BJ (cell line): ENCODE measurements at regions not wholly inside any gene's neighbourhood (a gene's known extent, or its start where the extent isn't known, plus 50 kb on each side); places are given as distances from the start of the nearest gene placed in this dataset.

Source experiments
- CTCF ChIA-PET: fragments of 350-600 bp; formaldehyde crosslinking; extraction: SDS; loops from one replicate; lab custom pipeline; 2021; ENCODE audit warnings: antibody characterized with exemption, inconsistent platforms; lab: Yijun Ruan, JAX
- POLR2A ChIA-PET: fragments of 300-600 bp; sonication (Branson Sonifier 250); formaldehyde crosslinking; extraction: SDS; loops from one replicate; lab custom pipeline; 2021; ENCODE audit warnings: antibody characterized with exemption; lab: Charles Lee
- DNase-seq: peaks from one replicate; pipeline ENCODE4 v3.0.0-alpha.2; 2011; ENCODE audit warnings: low read depth
- H3K27me3 ChIP-seq: 2 replicates; pipeline ENCODE4 v1.6.0; 2011; ENCODE audit warnings: low read length; ENCODE audit not compliant: control insufficient read depth, insufficient read depth
- H3K36me3 ChIP-seq: 2 replicates; pipeline ENCODE4 v1.5.1; 2011; ENCODE audit warnings: low read length; ENCODE audit not compliant: control insufficient read depth, insufficient read depth
- H3K4me3 ChIP-seq: 2 replicates; pipeline ENCODE4 v1.5.1; 2011; ENCODE audit warnings: low read depth, mild to moderate bottlenecking, control low read depth, low read length
- TF ChIP-seq, protein P1 (sequence below): IDR thresholded peaks from 2 replicates; pipeline ENCODE4 v1.5.1; 2011; ENCODE audit warnings: low read depth, mild to moderate bottlenecking, control low read depth, inconsistent platforms, low read length, moderate library complexity; ENCODE audit not compliant: insufficient read depth

DNA sequence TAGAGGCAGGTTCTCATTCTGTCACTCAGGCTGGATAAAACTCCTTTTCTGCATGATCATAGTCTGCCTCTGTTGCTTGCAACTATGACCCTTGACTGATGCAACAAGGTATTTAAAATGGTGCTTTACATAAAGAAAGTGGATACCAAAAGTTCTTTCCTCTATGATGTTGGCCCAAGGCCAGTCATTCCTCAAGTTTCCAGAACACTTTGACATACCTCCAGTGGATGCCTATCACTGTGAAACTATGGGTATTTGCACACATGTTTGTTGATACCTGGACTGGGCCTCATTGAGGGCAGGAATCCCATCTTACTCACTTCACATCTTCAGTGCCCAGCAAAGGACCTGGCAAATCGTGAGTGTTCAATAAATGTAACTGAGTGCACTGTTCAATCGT, 159.0 kb upstream of the ZC3H12C start:
- TF ChIP-seq, protein P1, sequence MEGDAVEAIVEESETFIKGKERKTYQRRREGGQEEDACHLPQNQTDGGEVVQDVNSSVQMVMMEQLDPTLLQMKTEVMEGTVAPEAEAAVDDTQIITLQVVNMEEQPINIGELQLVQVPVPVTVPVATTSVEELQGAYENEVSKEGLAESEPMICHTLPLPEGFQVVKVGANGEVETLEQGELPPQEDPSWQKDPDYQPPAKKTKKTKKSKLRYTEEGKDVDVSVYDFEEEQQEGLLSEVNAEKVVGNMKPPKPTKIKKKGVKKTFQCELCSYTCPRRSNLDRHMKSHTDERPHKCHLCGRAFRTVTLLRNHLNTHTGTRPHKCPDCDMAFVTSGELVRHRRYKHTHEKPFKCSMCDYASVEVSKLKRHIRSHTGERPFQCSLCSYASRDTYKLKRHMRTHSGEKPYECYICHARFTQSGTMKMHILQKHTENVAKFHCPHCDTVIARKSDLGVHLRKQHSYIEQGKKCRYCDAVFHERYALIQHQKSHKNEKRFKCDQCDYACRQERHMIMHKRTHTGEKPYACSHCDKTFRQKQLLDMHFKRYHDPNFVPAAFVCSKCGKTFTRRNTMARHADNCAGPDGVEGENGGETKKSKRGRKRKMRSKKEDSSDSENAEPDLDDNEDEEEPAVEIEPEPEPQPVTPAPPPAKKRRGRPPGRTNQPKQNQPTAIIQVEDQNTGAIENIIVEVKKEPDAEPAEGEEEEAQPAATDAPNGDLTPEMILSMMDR: no peak
- CTCF ChIA-PET: interaction anchor here (0.7 kb wide), 1 partner anchor 661 kb away, joined by 3 read pairs; no protein-coding TSS in a partner anchor

DNA sequence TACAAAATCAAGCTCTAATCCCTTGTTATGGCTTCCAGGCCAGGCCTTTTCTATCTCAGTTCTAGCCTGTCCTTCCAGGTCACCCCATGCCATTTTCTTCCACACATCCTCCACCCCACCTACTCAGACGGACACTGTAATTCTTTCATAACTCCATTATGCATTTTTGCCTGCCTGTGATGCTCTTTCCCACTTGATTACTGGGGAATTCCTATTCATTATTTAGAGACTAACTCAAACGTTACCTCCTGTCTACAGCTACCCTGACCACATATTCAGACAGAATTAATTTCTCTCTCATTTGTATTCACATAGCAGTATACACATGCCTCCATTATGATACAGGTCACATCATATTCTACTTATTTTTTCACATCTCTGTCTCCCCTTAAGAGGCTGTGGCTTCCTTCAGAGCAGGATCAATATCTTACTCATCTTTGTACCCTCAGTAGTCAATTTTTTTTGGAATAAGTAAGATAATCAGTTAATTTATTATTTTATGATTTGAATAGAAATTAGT, 156.5 kb upstream of the ZC3H12C start:
- ChIA-PET POLR2A (no interaction called here), CTCF (no interaction called here)
- H3K27me3 ChIP-seq: no peaks in the 10 kb centered on the region
- H3K4me3 ChIP-seq: no peak overlapping the region
- no peaks in the 10 kb centered on the region for H3K36me3 ChIP-seq
- no peak for DNase-seq
- TF ChIP-seq, protein P1: no peak

More for the DNA sequence above, 159.0 kb upstream of the ZC3H12C start:
- no peaks in the 10 kb centered on the region for H3K36me3 ChIP-seq
- H3K27me3 ChIP-seq: no peaks in the 10 kb centered on the region; the same call in 1 of the 2 replicates
- no peak overlapping the region for H3K4me3 ChIP-seq
- POLR2A ChIA-PET: no interaction called here
- no peak for DNase-seq

DNA sequence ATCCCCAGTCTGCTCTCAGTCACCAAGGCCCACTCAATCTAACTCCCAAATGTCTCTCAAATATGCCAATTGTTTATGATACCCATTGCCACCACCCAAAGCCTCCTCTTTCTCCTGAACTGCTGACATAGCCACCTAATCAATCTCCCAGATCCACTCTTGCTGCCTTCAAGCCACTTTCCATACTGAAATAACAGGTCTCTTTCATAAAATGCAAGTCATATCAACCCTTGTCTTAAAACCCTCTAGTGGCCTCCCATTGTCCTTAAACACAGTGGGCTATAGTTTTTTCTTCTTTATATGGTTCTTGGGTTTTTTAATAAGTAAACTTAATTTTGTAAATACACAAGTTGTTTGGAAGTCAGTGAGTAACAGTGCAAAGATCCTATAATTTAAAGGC, 155.2 kb upstream of the ZC3H12C start:
- no peak overlapping the region for H3K4me3 ChIP-seq
- no peaks in the 10 kb centered on the region for H3K36me3 ChIP-seq
- ChIA-PET CTCF (no interaction called here), POLR2A (no interaction called here)
- no peak for DNase-seq
- TF ChIP-seq, protein P1: no peak
- no peaks in the 10 kb centered on the region for H3K27me3 ChIP-seq

DNA sequence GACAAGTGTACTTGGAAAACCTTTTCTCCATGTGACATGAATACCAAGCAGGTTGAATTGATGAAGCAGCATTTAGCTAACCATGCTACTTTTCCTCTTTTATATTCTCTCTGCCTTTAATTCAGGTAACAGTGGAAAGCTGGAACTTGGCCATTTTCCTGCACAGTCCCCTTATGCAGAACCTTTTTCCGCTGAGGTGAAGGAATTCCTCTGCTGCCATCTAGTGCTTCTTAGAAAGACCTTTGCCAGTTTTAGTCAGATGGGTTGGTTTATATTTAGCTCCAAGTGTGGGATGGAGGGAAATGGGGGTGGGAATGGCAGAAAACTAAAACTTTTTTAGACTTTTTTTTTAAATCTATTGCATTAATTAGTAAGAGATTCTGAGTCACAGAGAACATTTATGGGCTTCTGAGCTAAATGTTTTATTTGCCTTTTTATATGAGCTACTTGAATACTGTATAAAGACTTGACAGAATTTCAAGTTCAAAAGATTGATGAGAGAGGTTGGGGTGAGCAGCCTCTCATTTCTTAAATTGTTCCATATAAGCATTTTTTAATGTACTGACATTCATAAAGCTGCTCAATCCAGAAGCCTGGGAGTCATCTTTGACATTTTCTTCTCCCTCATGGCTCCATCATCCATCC, 153.9 kb upstream of the ZC3H12C start:
- CTCF ChIA-PET: interaction anchor here (0.7 to 3.1 kb wide), 7 partner anchors 74 to 1244 kb away, joined by 3 to 18 read pairs (median 5); no protein-coding TSS in a partner anchor
- TF ChIP-seq, protein P1: peak; percentile 56
- H3K27me3 ChIP-seq: no peaks in the 10 kb centered on the region
- no peaks in the 10 kb centered on the region for H3K36me3 ChIP-seq
- POLR2A ChIA-PET: no interaction called here
- peak; percentile 4 for DNase-seq
- H3K4me3 ChIP-seq: no peak overlapping the region

DNA sequence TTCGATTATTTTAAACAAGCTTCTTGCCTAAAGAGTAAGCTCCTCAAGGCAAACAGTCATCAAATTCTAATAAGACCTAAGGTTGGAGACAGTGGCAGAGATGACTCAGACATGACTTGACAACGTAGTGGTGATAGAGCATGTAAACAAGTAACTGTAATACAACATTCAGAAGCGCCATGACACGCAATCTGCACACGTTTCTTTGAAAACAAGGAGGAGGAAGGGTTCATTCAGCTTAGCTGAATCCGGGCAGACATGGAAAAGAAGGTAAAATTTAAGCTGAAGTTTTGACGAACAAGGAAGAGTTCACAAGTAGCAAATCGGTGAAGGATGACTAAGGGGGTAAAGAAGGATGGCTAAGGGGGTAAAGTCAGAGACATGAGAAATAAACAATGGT, 152.4 kb upstream of the ZC3H12C start:
- ChIA-PET CTCF (interaction anchor here (0.9 to 3.1 kb wide), 3 partner anchors 89 to 1243 kb away, joined by 3 to 18 read pairs (median 3); no protein-coding TSS in a partner anchor), POLR2A (interaction anchor here (0.6 kb wide), 1 partner anchor 20 kb away, joined by 4 read pairs; no protein-coding TSS in a partner anchor)
- DNase-seq: peak; percentile 37
- TF ChIP-seq, protein P1: no peak
- no peak overlapping the region for H3K4me3 ChIP-seq
- H3K27me3 ChIP-seq: no peaks in the 10 kb centered on the region
- no peaks in the 10 kb centered on the region for H3K36me3 ChIP-seq
